ENCODE measurements at regions not wholly inside any gene's neighbourhood (a gene's known extent, or its start where the extent isn't known, plus 50 kb on each side); places are given as distances from the start of the nearest gene placed in this dataset.

DNA sequence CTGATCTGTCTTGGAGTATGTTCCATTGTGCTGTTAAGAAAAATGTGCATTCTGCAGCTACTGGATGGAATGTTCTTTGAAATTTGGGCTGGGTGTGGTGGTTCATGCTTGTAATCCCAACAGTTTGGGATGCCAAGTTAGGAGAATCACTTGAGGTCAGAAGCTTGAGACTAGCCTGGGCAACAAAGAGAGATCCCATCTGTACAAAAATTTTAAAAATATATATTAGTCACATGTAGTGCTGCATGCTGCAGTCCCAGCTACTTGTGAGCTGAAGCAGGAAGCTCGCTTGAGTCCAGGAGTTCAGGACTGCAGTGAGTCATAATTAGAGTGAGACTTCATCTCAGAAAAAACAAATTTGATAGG is 62.8 kb upstream of the PLSCR4 start:
- Histone ChIP-seq H2BK12ac (ENCODE audit: low read length) (no peak overlapping the region), H3K18ac (ENCODE audit: low read length) (no peak overlapping the region)
- WGBS (ENCODE audit: extremely low coverage, insufficient coverage, insufficient read length) = no CpG with 5 or more reads among the region's 1 CpG

DNA sequence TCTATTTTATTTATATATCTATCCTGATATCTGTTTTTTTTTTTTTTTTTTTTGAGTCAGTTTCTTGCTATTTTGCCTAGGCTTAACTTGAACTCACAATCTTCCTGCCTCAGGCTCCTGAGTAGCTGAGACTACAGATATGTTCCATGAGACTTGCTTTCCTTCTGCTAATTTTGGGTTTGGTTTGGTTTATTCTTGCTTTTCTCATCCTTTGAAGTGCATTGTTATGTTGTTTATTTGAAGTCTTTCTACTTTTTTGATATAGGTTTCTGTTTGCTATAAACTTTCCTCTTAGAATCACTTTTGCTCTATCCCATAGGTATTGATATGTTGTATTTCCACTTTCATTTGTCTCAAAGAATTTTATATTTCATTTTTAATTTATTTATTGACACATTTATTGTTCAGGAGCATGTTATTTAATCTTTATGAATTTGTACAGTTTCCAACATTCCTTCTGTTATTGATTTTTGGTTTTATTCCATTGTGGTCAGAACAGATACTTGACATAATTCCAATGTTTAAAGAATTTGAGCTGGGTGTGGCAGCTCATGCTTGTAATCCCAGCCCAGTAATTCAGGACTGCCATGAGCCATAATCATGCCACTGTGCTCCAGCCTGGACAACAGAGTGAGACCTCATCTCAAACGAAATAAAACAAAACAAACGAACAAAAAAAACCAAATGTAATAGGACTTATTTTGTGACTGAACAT is 62.3 kb upstream of the PLSCR4 start:
- Histone ChIP-seq H4K12ac (ENCODE audit: low read depth, low read length) (no peak overlapping the region), H2AK5ac (ENCODE audit: low read length) (no peak overlapping the region), H3K79me1 (ENCODE audit: low read length) (no peaks in the 10 kb centered on the region), H3K18ac (ENCODE audit: low read length) (no peak overlapping the region), H3K27me3 (ENCODE audit: insufficient read depth, low read length) (no peaks in the 10 kb centered on the region), H3K4ac (ENCODE audit: low read depth, low read length) (no peak overlapping the region), H2BK12ac (ENCODE audit: low read length) (no peak overlapping the region), H3K4me2 (ENCODE audit: low read length) (no peak overlapping the region), H3K36me3 (ENCODE audit: control insufficient read depth in 1 of 2, insufficient read depth in 2 of 2, low read length in 2 of 2) (no peaks in the 10 kb centered on the region), H3K23ac (ENCODE audit: low read length) (no peak overlapping the region), H3K27ac (ENCODE audit: low read depth, low read length) (no peak overlapping the region), H2BK120ac (ENCODE audit: insufficient read depth, low read length, poor library complexity) (no peak overlapping the region), H2BK5ac (ENCODE audit: low read depth, low read length, poor library complexity) (no peak overlapping the region), H3K14ac (ENCODE audit: low read length) (no peak overlapping the region), H4K91ac (ENCODE audit: low read depth, low read length) (no peak overlapping the region), H3K9ac (ENCODE audit: low read length) (no peak overlapping the region), H3K4me3 (ENCODE audit: low read depth, low read length) (no peak overlapping the region), H2AFZ (ENCODE audit: insufficient read depth, low read length, poor library complexity) (no peak overlapping the region), H4K8ac (ENCODE audit: low read depth, low read length) (no peak overlapping the region), H3K79me2 (ENCODE audit: control insufficient read depth, insufficient read depth, low read length, poor library complexity) (no peaks in the 10 kb centered on the region), H3K9me3 (ENCODE audit: insufficient read depth, low read depth, low read length) (no peaks in the 10 kb centered on the region), H3K4me1 (ENCODE audit: control insufficient read depth in 1 of 2, insufficient read depth in 2 of 2, low read length in 2 of 2) (no peaks in the 10 kb centered on the region)
- DNase-seq = peak in 1 of 2 donors; percentile 12
- no CpG with 5 or more reads among the region's 2 CpGs for WGBS (ENCODE audit: extremely low coverage, insufficient coverage, insufficient read length)

More for the DNA sequence above, 62.8 kb upstream of the PLSCR4 start:
- peak; percentile 8 to 44 for DNase-seq
- H3K4me2 ChIP-seq (ENCODE audit: low read length) = no peak overlapping the region
- H3K14ac ChIP-seq (ENCODE audit: low read length) = no peak overlapping the region
- H2AK5ac ChIP-seq (ENCODE audit: low read length) = no peak overlapping the region
- no peak overlapping the region for H2BK5ac ChIP-seq (ENCODE audit: low read depth, low read length, poor library complexity)
- H3K36me3 ChIP-seq (ENCODE audit: control insufficient read depth in 1 of 2, insufficient read depth in 2 of 2, low read length in 2 of 2) = no peaks in the 10 kb centered on the region
- no peak overlapping the region for H3K27ac ChIP-seq (ENCODE audit: low read depth, low read length)
- no peak overlapping the region for H4K12ac ChIP-seq (ENCODE audit: low read depth, low read length)
- H2AFZ ChIP-seq (ENCODE audit: insufficient read depth, low read length, poor library complexity) = no peak overlapping the region
- no peak overlapping the region for H4K91ac ChIP-seq (ENCODE audit: low read depth, low read length)
- H3K9me3 ChIP-seq (ENCODE audit: insufficient read depth, low read depth, low read length) = no peaks in the 10 kb centered on the region
- H3K27me3 ChIP-seq (ENCODE audit: insufficient read depth, low read length) = no peaks in the 10 kb centered on the region
- H3K79me2 ChIP-seq (ENCODE audit: control insufficient read depth, insufficient read depth, low read length, poor library complexity) = no peaks in the 10 kb centered on the region
- no peak overlapping the region for H3K23ac ChIP-seq (ENCODE audit: low read length)
- no peak overlapping the region for H2BK120ac ChIP-seq (ENCODE audit: insufficient read depth, low read length, poor library complexity)
- H3K4me3 ChIP-seq (ENCODE audit: low read depth, low read length) = no peak overlapping the region
- H3K4me1 ChIP-seq (ENCODE audit: control insufficient read depth in 1 of 2, insufficient read depth in 2 of 2, low read length in 2 of 2) = no peaks in the 10 kb centered on the region
- H4K8ac ChIP-seq (ENCODE audit: low read depth, low read length) = no peak overlapping the region
- no peaks in the 10 kb centered on the region for H3K79me1 ChIP-seq (ENCODE audit: low read length)
- H3K9ac ChIP-seq (ENCODE audit: low read length) = no peak overlapping the region
- no peak overlapping the region for H3K4ac ChIP-seq (ENCODE audit: low read depth, low read length)

DNA sequence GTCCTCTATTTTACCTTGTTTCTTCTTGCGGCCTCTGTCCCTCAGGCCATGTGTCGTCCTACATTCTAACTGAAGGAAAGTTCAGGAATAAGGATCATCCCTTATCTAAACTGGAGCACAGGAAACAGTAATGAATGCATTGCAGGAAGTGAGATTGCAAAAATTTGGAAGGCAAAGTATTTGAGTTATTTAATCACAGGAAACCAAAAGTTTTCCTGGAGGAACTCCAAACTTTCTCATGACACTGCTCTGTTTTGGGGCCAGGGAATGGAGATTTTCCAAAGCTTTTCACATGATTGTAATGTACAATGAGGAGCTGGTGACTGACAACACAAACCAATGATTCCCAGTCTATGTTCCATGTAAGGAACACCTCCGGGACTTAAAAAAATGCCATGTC is 57.8 kb upstream of the PLSCR4 start:
- Histone ChIP-seq H2BK120ac (ENCODE audit: insufficient read depth, low read length, poor library complexity) (no peak overlapping the region), H2BK5ac (ENCODE audit: low read depth, low read length, poor library complexity) (no peak overlapping the region), H4K12ac (ENCODE audit: low read depth, low read length) (no peak overlapping the region), H3K79me1 (ENCODE audit: low read length) (no peaks in the 10 kb centered on the region), H3K4me1 (ENCODE audit: control insufficient read depth in 1 of 2, insufficient read depth in 2 of 2, low read length in 2 of 2) (no peaks in the 10 kb centered on the region), H3K9me3 (ENCODE audit: insufficient read depth, low read depth, low read length) (no peaks in the 10 kb centered on the region), H3K27ac (ENCODE audit: low read depth, low read length) (no peak overlapping the region), H2AFZ (ENCODE audit: insufficient read depth, low read length, poor library complexity) (no peak overlapping the region), H2BK12ac (ENCODE audit: low read length) (no peak overlapping the region), H3K27me3 (ENCODE audit: insufficient read depth, low read length) (no peaks in the 10 kb centered on the region), H3K23ac (ENCODE audit: low read length) (no peak overlapping the region), H3K4ac (ENCODE audit: low read depth, low read length) (no peak overlapping the region), H3K18ac (ENCODE audit: low read length) (no peak overlapping the region), H3K4me2 (ENCODE audit: low read length) (no peak overlapping the region), H3K36me3 (ENCODE audit: control insufficient read depth in 1 of 2, insufficient read depth in 2 of 2, low read length in 2 of 2) (no peaks in the 10 kb centered on the region), H3K9ac (ENCODE audit: low read length) (no peak overlapping the region), H2AK5ac (ENCODE audit: low read length) (no peak overlapping the region), H3K14ac (ENCODE audit: low read length) (no peak overlapping the region), H4K8ac (ENCODE audit: low read depth, low read length) (no peak overlapping the region), H3K79me2 (ENCODE audit: control insufficient read depth, insufficient read depth, low read length, poor library complexity) (no peaks in the 10 kb centered on the region), H4K91ac (ENCODE audit: low read depth, low read length) (no peak overlapping the region), H3K4me3 (ENCODE audit: low read depth, low read length) (no peak overlapping the region)
- DNase-seq = peak in 1 of 2 donors; percentile 1
- WGBS (ENCODE audit: extremely low coverage, insufficient coverage, insufficient read length) = no CpG with 5 or more reads among the region's 3 CpGs

DNA sequence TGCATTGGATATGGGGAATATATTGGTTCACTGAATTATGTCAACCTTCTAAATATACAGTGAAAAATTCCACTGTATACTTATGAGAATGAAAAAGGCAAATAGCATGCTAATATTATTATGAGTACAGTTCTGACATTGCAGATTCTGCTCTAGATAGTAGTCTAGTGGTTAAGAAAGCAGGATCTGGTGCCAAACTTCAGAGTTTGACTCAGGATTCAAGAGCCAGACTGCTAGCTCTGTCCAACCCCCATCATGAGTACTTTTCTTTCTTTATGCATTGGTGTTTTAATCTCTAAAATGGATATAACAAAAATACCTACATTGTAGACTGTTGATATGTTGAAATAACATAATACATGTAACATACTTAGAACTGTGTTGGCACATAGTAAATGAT is 57.3 kb upstream of the PLSCR4 start:
- no peak overlapping the region for H2BK5ac ChIP-seq (ENCODE audit: low read depth, low read length, poor library complexity)
- H3K36me3 ChIP-seq (ENCODE audit: control insufficient read depth in 1 of 2, insufficient read depth in 2 of 2, low read length in 2 of 2) = no peaks in the 10 kb centered on the region
- H3K27me3 ChIP-seq (ENCODE audit: insufficient read depth, low read length) = no peaks in the 10 kb centered on the region
- H3K79me1 ChIP-seq (ENCODE audit: low read length) = no peaks in the 10 kb centered on the region
- no peak overlapping the region for H3K4me3 ChIP-seq (ENCODE audit: low read depth, low read length)
- H3K9ac ChIP-seq (ENCODE audit: low read length) = no peak overlapping the region
- no peak overlapping the region for H2AFZ ChIP-seq (ENCODE audit: insufficient read depth, low read length, poor library complexity)
- no peak overlapping the region for H3K27ac ChIP-seq (ENCODE audit: low read depth, low read length)
- no peak overlapping the region for H2BK120ac ChIP-seq (ENCODE audit: insufficient read depth, low read length, poor library complexity)
- no peak overlapping the region for H3K4me2 ChIP-seq (ENCODE audit: low read length)
- no peak overlapping the region for H3K23ac ChIP-seq (ENCODE audit: low read length)
- H3K14ac ChIP-seq (ENCODE audit: low read length) = no peak overlapping the region
- no peak overlapping the region for H2BK12ac ChIP-seq (ENCODE audit: low read length)
- H3K79me2 ChIP-seq (ENCODE audit: control insufficient read depth, insufficient read depth, low read length, poor library complexity) = no peaks in the 10 kb centered on the region
- no peak overlapping the region for H3K4ac ChIP-seq (ENCODE audit: low read depth, low read length)
- no peak overlapping the region for H2AK5ac ChIP-seq (ENCODE audit: low read length)
- H4K91ac ChIP-seq (ENCODE audit: low read depth, low read length) = no peak overlapping the region
- no peak for DNase-seq
- H3K18ac ChIP-seq (ENCODE audit: low read length) = no peak overlapping the region
- H3K9me3 ChIP-seq (ENCODE audit: insufficient read depth, low read depth, low read length) = no peaks in the 10 kb centered on the region
- no peak overlapping the region for H4K12ac ChIP-seq (ENCODE audit: low read depth, low read length)
- no peaks in the 10 kb centered on the region for H3K4me1 ChIP-seq (ENCODE audit: control insufficient read depth in 1 of 2, insufficient read depth in 2 of 2, low read length in 2 of 2)
- no peak overlapping the region for H4K8ac ChIP-seq (ENCODE audit: low read depth, low read length)
